ENCODE measurements at regions not wholly inside any gene's neighbourhood (a gene's known extent, or its start where the extent isn't known, plus 50 kb on each side); places are given as distances from the start of the nearest gene placed in this dataset.

GRCh38 chr3:177591379-177591778 lies 394.1 kb upstream of the TBL1XR1 start (continued):
- TF ChIP-seq, protein P1, sequence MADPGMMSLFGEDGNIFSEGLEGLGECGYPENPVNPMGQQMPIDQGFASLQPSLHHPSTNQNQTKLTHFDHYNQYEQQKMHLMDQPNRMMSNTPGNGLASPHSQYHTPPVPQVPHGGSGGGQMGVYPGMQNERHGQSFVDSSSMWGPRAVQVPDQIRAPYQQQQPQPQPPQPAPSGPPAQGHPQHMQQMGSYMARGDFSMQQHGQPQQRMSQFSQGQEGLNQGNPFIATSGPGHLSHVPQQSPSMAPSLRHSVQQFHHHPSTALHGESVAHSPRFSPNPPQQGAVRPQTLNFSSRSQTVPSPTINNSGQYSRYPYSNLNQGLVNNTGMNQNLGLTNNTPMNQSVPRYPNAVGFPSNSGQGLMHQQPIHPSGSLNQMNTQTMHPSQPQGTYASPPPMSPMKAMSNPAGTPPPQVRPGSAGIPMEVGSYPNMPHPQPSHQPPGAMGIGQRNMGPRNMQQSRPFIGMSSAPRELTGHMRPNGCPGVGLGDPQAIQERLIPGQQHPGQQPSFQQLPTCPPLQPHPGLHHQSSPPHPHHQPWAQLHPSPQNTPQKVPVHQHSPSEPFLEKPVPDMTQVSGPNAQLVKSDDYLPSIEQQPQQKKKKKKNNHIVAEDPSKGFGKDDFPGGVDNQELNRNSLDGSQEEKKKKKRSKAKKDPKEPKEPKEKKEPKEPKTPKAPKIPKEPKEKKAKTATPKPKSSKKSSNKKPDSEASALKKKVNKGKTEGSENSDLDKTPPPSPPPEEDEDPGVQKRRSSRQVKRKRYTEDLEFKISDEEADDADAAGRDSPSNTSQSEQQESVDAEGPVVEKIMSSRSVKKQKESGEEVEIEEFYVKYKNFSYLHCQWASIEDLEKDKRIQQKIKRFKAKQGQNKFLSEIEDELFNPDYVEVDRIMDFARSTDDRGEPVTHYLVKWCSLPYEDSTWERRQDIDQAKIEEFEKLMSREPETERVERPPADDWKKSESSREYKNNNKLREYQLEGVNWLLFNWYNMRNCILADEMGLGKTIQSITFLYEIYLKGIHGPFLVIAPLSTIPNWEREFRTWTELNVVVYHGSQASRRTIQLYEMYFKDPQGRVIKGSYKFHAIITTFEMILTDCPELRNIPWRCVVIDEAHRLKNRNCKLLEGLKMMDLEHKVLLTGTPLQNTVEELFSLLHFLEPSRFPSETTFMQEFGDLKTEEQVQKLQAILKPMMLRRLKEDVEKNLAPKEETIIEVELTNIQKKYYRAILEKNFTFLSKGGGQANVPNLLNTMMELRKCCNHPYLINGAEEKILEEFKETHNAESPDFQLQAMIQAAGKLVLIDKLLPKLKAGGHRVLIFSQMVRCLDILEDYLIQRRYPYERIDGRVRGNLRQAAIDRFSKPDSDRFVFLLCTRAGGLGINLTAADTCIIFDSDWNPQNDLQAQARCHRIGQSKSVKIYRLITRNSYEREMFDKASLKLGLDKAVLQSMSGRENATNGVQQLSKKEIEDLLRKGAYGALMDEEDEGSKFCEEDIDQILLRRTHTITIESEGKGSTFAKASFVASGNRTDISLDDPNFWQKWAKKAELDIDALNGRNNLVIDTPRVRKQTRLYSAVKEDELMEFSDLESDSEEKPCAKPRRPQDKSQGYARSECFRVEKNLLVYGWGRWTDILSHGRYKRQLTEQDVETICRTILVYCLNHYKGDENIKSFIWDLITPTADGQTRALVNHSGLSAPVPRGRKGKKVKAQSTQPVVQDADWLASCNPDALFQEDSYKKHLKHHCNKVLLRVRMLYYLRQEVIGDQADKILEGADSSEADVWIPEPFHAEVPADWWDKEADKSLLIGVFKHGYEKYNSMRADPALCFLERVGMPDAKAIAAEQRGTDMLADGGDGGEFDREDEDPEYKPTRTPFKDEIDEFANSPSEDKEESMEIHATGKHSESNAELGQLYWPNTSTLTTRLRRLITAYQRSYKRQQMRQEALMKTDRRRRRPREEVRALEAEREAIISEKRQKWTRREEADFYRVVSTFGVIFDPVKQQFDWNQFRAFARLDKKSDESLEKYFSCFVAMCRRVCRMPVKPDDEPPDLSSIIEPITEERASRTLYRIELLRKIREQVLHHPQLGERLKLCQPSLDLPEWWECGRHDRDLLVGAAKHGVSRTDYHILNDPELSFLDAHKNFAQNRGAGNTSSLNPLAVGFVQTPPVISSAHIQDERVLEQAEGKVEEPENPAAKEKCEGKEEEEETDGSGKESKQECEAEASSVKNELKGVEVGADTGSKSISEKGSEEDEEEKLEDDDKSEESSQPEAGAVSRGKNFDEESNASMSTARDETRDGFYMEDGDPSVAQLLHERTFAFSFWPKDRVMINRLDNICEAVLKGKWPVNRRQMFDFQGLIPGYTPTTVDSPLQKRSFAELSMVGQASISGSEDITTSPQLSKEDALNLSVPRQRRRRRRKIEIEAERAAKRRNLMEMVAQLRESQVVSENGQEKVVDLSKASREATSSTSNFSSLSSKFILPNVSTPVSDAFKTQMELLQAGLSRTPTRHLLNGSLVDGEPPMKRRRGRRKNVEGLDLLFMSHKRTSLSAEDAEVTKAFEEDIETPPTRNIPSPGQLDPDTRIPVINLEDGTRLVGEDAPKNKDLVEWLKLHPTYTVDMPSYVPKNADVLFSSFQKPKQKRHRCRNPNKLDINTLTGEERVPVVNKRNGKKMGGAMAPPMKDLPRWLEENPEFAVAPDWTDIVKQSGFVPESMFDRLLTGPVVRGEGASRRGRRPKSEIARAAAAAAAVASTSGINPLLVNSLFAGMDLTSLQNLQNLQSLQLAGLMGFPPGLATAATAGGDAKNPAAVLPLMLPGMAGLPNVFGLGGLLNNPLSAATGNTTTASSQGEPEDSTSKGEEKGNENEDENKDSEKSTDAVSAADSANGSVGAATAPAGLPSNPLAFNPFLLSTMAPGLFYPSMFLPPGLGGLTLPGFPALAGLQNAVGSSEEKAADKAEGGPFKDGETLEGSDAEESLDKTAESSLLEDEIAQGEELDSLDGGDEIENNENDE (IDR thresholded peaks at IDR 0.05; ENCODE audit: insufficient replicate concordance, low read length) = no peak
- TF ChIP-seq PHF8 (conservative IDR thresholded peaks at IDR 0.05; ENCODE audit: low read depth, low read length) (no peak), RNF2 (IDR thresholded peaks at IDR 0.05; ENCODE audit: borderline replicate concordance, low read depth, low read length, missing control alignments, poor library complexity, severe bottlenecking) (no peak)
